KG1 (cell line): ENCODE measurements at regions not wholly inside any gene's neighbourhood (a gene's known extent, or its start where the extent isn't known, plus 50 kb on each side); places are given as distances from the start of the nearest gene placed in this dataset.

ENCODE experiments used
- DNase-seq: peaks from one replicate; lab custom pipeline; 2025; lab: John Stamatoyannopoulos, UW

DNA sequence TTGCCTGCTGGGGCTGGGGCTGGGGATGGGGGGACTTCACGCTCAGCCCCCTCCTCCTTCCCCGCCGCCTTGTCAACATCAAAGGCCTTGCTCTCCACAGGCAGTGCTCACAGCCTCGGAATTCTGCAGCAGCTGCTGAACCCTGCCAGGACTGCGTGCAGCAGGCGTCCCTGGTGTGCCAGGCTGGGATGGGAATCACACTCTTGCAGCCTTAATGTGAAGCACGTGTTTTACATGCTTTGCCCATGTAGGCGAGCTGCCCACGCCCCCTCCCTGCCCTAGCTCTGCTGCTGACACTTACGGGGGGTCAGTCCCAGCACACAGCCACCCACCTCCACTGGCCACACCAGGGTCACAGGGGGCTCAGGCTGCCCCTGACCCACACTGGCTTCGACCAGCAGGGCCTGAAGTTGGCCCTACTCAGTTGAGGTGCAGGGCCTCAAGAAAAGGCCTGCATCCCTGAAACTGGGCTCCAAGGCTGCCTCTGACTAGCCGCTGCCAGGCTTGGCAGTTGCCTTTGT is 276.2 kb upstream of the RTL1 start:
- no peak for DNase-seq

DNA sequence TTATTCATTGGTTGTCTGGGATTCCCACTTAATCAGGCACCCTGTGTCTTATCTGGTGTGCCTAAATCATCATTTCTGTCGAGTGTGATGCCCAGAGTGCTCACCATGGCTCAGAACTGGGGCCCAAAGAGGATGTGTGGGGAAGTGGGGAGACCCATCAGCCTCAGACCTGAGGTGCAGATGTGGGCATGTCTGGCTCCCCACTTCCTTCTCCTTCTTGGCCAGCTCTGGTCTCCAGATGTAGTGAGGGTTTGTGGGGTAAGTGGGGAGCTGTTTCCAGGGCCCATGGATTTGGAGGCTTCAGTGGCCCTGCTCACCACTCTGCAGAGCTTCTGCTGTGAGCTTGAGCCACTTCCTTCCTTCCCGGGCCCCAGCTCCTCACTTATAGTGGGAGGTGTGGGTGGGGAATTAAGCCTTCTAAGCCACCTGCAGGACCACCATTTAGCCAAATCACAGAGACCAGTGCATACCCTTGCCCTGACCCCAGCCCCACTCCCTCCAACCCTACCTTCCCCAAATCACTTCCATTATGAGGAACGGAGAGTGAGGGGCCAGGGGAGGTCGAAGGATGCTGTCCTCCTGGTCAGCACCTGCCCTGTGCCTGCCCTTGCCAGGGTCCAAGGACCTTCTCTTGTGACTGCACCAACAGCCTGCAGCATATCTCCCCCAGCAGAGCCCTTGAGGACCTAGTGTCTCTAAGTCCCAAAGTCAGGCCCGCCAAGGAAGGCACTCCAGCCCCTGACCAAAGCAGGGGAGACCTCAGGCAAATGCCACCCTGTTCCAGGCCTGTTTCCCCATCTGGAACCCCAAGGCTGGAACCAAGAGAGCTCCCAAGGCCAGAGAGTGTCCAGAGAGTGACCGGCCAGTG is 278.2 kb upstream of the RTL1 start:
- no peak for DNase-seq

DNA sequence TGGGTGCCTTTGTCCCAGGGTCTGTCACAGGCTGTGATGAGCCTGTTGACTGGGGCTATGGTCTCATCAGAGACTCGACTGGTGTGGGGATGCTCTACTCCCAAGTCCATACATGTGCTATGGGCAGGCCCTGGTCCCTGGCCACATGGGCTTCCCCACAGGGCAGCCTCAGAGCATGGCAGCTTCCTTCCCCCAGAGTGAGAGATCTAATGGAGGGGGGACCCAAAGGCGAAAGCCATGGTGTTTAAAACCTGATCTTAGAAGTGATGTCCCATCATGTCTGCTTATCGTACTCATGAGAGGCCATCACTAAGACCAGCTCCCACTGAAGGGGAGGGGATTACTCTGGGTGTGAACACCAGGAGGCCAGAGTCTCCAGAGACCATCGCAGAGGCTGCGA is 279.0 kb upstream of the RTL1 start:
- DNase-seq = no peak

DNA sequence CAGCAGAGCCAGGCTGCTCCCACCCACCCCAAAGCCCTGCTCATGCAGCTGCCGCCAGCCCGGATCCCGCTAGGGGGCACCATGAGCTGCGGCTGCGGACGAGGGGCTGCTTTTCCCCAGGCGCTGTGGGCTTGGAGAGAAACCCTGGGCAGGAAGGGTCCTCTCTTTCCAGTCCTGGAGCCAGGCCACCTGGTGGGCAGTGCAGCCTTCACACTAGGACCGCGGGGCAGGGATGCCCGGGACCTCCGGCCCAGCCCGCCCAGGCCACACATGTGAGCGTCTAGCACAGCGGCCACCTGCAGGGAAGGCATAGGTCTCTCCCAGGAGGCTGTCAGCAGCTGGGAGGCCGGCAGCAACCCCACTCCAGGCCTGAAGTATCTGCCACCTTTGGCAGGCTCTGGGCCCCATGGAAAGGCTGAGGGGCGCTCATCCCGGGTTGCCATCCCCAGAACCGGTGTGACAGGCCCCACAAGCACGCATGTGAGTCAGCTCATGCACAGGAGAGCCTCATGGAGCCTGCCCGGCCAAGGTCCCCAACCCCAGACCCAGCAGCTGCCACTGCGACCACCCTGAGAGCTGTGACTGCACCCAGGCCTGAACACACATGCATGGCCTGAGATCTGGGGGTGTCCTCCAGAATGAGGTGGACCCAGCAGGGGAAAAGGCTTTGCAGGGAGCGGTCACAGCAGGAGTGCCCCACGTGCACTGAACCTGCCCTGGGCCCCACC is 280.0 kb upstream of the RTL1 start:
- no peak for DNase-seq

DNA sequence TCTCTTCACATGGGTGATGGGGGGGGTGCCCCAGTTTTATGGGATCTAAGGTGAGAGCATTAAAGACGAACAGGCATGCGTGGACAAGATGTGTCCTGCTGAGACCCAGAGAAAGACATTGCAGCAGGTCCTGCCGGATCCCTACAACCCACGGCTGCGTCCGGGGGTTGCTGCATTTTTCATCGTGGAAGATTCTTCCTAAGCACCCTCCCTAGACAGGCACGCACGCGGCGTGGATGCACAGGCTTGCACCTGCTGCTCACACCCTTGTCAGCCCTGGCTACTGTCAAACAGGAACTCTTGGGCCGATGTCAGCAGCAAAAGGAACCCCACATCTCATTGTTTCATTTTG is 280.6 kb upstream of the RTL1 start:
- no peak for DNase-seq

DNA sequence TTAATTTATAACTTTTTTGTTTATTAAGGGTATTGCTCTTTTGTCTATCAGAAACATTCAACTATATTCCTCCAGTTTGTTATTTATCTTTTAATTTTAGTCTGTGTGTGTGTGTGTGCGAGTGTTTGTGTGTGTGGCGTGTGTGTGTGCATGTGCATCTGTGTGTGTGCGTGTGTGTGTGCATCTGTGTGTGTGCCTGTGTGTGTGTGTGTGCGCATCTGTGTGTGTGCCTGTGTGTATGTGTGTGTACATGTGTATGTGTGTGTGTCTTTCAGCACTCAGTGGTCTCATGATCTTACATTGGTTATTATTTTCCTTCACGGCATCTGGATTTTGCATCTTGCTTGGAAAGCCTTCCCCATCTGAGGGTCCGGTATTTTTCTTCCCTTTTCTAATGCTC is 281.1 kb upstream of the RTL1 start:
- no peak for DNase-seq

DNA sequence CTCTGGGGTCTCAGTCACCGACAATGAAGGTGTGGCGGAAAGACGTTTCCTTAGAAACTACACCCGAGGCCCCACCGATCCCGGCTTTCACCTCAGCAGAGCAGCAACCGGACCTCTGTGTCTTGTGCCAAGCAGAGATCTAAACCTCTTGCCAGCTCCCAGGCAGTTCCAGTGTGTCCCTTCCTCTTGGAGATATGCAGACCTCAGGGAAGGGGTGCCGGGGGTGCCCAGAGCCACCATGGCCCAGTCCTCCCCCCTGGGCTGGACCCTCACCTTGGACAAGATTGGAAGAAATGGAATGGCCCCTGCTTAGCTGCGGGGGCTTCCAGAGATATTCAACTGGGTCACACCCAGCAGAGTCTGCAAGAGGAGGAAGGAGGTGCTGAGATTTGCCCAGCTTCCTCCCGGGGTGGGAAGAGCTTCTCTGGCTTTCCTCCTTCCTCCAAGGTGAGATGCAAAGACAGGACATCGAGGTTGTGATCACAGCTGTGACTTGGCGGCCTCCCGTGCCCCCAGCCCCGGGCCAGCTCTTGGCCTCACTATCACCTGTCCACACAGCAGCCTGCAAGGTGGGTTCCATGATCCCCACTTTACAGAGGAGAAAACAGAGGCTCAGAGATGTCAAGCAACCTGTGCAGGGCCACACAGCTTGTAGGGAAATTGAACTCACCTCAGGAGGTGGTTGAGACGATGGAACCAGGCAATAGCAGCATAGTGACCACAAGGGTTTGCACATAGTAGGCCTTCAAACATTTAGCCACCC is 281.7 kb upstream of the RTL1 start:
- no peak for DNase-seq

DNA sequence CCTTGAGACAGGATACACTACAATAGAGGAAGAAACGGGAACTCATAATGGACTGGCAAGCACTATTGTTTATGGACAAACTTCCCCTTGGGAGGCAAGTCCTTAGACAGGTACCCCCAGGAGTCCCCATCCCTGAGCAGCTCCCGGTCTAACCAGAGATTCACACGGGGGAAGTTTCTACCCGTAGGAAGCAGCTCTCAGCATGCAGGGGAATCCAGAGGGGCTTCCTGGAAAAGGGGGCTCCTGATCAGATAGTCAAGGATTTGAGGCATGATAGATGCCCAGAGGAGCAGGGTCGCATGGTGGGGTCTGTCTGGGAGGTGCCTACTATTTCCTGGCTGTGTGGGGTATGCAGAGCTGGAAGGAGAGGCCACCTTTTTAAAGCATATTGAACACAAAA is 282.4 kb upstream of the RTL1 start:
- DNase-seq = no peak

DNA sequence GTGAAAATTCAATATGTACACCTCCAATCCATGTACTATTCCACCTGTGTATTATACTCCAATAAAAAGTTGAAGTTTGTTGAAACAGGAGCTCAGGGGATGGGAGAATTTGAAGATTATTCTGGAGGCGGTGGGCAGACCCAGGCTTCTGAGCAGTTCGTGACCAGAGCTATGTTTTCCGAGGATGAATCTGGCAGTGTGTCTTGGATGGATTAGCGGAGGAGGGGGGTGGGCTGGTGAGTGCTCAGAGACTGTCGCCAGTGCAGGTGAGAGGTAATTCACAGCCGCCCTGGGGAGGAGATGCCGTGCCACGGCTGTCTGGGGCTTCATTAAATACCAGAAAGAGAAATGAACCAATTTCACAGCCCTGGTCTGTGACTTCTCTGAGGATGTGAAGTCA is 283.0 kb upstream of the RTL1 start:
- no peak for DNase-seq

DNA sequence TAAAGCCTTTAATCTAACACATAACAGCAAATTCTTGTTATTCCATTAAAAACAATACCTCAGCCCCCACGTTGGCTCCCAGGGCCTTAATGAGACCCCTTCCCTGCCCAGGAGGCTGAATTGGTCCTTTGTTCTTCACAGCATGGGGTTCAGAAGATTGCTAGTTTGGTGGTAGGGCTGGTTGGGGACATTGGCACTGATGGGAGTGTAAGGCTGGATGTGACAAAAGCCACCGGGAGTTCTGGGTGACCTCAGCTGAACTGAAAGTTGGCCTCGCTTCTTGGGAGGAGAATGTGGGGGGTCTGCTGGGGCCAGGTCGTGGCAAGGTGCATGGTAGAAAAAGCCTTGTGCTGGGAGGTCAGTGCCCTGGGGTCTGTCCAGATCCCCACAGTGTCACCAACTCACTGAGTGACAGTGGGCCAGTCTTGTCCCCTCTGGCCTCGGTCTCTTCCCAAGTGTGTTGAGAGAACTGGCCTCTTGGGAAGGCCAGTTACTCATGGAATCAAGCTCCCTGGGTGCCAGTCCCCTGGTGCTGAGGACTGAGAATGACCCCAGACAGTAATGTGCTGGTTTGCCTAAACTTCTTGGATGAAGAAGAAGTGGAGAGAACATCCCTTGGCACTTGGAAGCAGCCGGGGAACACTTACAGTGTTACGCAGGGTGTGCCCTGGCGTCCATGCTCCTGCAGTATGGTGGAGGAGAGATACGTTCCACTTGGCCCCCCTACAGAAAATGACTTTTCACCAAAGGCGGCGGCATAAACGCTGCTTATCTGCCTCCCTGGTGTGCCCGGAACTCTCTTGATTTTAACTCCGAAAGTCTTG is 283.7 kb upstream of the RTL1 start:
- DNase-seq = no peak

DNA sequence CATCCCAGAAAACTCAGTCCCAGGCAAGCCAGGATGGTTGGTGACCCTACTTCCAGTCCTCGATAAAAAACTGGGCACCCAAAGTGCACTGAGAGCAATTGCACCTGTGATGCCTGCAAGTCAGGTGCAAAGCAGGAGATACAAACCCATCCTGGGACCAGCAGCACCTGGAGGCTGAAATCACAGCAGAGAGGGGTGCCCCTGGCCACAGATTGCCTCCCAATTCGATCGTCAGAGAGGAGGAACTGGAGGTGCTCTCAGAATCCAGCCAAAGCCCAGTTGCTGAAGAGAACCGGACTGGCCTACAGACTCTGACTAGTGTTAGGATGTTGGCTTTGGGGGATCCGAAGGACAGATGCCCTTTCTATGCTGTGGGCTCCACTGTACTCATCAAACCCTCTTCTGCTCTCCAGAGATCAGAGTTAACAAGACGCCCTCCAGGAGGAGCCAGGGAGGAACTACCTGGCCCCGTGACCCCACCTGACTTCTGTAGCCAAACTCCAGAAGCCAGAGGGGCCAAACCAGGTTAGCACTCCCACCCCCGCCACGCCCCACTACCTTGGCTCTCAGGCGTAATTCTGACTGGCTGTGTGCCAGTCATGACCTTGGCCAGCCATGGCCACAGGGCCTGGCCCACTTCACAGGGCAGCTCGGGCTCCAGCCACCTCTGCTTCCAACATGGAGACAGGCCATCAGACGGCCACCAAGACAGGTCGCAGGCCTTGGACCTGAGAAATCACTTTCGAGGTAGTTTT is 284.5 kb upstream of the RTL1 start:
- DNase-seq = no peak

DNA sequence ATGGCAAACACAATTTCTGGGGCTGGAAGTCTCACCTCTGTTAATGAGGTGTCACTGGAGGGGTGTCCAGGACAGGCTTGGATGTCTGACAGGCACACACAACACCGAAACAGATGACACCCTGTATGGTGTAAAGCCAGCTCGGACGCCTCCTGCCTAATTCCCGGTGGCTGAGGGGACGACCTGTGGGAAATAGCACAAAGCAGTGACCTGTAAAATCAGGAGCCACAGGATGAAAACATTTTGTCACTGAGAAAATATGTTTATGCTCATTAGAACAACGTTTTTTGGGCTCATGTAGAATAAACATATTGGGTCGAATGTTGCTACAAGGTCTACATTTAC is 285.0 kb upstream of the RTL1 start:
- no peak for DNase-seq

DNA sequence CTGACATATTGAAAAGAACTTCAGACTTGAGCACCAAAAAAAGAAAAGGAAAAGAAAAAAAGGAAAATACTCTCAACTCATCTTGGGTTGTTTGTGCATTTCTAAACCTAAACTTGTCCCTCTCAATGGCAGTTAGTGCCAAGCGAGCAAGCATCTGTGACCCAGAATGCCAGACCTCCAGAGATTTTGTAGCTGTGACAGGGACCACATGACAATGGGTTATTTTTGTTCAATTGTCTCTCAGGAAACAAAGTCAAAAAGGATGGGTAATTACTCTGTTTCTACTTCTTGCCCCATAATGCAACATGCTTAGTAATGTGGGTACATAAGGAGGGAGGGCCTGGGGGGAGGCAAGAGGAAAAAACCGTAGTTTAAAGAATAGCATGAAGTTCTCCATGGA is 285.7 kb upstream of the RTL1 start:
- no peak for DNase-seq

DNA sequence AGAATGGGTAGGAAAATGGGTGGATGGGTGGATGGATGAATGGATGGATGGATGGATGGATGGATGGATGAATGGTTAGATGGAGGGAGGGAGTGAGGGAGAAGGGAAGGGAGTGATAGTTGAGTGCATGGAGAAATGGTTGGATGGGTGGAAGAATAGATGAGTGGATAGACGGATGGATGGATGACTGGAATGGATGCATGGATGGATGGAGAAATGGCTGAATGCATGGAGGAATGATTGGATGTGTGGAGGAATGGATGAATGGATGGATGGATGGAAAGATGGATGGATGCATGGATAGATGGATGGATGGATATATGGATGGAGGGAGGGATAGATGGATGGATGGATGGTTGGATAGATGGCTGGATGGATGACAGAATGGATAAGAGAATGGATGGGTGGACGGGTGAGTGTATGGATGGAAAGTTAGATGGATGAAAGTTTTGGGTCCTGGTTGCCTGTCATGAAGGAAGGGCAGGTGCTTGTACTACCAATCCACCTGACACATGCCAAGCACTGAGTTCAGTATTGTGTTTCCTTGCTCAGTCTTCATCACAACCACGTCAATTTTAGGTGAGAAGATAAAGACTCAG is 286.5 kb upstream of the RTL1 start:
- DNase-seq = no peak

DNA sequence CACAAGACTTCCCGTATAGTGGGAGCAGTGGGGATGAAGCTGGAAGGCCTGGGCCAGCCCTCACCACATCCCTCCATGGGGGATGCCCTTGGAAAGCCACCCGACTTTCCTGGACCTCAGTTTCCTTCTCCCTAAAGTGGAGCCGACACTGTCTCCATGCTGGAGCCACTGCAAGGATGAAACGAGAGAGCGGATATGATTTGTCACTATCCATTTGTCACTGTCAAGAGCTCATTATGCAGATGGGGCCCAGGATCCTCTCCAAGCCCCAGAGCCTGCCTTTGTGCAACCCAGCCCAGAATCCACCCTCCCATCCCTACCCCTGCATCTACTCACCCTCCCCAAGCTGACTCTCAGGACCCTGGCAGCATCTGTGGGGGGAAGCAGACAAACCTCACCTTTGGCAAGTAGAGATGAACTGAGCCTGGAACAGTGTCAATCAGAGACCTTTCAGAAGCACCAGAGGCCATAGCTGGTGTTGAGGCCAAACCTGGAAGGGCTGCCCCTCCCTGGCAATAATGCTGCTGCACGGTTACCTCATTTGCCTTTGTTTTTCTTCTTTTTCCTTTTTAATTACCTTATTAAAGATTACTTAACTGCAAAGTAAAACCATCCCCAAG is 287.7 kb upstream of the RTL1 start:
- no peak for DNase-seq

DNA sequence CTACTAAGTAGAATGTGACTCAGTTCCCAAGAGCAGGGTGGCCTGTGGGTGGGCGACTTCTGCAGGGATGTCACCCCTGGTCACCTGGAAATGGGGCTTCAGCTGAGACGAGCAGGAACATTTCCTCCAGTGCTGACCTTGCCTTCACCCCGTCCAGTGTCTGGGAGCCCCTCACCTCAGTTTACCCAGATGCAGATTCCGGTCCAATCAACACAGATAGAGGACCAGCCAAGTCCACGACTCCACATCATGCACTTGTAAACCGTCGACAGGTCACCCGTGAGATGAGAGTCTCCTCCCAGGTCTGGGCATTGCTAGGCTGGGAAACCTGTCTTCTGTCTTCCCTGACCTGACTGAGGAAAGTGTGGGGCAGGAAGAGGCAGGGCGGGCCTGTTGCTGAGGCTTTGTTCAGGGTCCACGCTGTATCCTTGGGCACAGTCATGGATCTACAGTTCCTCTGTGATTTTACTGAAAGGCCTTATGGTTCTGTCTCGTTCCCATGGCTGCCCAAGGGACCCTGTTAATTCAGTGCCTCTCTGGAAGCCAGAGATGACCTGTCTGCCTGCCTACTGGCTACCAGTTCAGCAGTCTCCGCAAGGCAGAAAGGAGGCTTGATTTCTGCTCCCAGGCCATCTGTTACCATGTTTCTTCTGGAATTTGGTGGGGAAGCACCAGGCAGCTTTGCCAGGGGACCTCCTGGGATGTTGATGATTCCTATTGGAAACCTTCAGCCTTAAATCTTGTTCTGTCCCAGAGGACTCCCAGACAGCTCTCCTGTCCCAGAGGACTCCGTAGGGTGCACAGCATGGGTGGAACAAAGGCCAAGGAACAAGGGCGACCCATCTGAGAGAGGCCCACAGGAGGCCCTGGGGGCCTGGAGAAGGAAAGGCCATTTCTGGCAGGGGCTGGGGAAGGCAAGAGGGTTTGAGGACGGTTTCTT is 288.5 kb upstream of the RTL1 start:
- no peak for DNase-seq

DNA sequence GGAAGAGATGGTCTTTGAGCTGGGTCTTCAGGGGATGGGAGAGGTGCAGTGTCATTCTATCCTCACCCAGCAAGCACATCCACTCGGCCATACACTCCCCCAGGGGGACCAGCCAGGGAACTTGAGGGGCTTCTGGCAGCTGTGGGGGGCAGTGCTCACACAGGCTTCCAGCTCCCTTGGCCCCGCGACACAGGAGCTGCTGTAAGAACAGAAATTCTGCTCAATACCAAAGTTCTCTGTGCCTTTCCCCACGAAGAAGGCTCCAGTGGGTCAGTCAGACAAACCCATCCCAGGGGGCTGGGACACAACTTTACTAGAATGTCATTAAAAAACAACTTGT is 289.1 kb upstream of the RTL1 start:
- no peak for DNase-seq

DNA sequence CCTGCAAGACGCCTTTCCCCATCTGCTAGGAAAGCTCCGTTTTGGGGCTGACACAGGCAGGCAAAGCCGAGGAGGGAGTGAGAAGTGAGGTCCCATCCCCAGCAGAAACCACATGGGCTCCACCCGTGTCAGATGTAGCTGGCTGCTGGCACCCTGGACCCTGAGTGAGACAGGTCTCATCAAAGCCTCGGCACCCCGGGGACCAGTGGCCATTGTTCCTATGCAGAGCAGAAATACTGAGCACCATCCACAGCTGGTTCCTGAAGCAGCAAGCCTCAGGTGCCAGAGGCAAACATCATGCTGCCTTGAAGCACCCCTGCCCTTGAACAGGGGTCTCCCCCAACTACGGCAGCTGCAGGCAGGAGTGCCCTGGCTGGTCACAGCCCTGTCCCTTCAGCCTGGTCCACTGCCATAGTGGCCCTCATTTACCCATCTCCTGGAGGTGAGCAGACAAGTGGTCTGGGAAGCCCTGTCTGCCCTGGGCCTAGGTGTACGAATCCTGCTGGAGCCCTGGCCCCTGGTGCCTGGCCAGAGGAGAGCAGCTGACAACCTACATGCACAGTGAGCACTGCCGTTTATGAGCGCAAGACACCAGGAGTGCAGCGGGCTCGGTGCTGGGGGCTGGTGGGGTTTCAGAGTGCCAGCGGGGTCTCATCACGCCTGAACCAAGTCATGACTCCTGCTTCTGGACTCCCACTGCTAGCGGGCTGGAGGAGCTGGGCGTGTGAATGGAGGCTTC is 289.8 kb upstream of the RTL1 start:
- DNase-seq = no peak
